ENCODE measurements at regions not wholly inside any gene's neighbourhood (a gene's known extent, or its start where the extent isn't known, plus 50 kb on each side); places are given as distances from the start of the nearest gene placed in this dataset.
"Not testable (repeated sequence)": the region's sequence is repeated elsewhere in the genome, so short reads cannot be mapped to it uniquely, and the experiment has no call there.

DNA sequence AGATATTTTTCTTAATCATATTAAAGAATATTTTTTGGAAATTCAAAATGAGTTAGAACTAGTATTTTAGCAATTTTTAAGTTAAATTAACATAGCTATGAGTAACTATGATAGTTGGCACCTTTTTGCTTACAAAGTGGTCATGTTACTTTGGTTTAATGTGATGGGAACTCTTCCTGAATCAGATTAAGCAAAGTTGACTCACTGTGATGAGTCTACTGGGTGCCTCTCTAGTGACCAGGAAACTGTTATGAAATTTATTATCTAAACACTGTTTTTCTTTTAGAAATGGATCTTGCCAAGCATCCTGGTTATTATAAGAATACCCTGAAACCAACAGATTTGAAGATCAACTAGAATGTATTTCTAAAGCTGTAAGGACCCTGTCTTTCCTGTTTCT, 985.8 kb downstream of the TRAM1L1 start:
- no peak for DNase-seq

DNA sequence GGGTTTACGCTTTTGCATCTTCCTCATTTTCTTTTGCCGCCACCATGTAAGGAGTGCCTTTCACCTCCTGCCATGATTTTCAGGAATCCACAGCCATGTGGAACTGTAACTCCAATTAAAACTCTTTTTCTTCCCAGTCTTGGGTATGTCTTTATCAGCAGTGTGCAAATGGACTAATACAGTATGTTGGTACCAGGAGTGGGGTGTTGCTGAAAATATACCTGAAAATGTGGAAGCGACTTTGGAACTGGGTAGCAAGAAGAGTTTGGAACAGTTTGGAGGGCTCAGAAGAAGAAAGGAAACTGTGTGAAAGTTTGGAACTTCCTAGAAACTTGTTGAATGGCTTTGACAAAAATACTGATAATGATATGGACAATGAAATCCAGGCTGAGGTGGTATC, 983.9 kb upstream of the NDST4 start:
- DNase-seq, result not testable (repeated sequence)

DNA sequence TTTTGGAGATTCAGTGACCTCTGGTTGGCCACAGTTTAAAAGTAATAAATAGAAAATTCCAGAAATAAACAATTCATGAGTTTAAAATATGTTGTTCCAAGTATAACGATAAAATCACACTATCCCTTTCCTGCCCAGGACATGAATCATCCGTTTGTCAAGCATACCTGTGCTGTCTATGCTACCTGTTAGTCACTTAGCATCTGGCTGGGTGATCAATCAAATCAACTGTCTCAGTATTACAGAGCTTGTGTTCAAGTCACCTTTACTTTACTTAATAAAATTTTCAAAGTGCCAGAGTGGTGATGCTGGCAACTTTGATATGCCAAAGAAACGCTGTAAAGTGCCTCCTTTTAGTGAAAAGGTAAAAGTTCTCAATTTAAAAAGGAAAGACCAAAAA, 979.5 kb upstream of the NDST4 start:
- no peak for DNase-seq

DNA sequence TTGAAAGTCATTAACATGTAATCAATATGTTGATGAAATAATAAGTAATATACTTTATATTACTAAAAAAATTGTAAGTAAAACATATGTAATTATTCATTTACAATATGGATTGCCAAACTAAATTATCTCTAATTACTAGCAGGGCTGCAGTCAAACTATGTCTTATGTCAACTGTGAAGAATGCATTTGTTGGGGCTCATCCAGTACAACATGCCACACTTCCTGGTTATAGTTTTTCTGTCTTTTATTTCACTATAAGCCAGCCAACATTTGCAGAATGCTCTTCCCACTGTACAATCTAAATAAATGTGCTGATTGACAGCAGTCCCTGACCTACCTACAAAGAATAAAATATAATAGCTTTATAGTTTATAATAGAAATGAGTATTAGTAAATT, 975.4 kb upstream of the NDST4 start:
- no peak for DNase-seq

DNA sequence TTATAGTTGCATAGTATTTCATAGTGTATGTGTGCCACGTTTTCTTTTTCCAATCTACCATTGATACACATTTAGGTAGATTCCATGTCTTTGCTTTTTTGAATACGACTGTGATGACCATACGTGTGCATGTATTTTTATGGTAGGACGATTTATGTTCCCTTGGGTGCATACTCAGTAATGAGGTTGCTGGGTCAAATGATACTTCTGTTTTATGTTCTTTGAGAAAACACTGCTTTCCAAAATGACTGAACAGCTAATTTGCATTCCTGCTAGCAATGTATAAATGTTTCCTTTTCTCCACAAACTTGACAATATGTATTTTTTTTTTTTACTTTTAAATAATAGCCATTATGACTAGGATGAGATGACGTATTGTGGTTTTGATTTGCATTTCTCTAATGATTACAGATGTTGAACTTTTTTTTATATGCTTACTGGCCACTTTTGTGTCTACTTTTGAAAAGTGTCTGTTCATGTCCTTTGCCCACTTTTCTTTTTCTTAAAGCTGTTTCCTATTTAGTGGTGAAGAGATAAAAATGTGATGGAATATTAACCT, 969.5 kb upstream of the NDST4 start:
- DNase-seq, result no peak

DNA sequence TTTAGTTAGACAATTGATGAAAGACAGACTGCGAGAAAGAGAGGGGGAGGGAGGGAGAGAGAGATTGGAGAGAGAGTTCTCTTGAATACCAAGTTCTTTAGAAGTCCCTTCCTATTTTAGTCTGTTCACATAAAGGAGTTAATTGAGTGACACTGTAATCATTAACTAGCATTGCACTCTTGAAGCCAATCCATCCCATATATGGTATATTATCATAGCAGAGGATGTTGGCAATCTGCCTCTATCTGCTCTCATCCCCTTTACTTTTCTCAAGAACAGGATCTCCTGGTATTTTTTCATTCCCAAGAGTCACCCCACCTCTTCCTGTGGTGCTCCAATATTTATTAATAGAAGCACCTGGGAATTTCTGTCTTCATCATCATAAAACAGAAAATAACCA, 959.6 kb upstream of the NDST4 start:
- DNase-seq, result no peak

DNA sequence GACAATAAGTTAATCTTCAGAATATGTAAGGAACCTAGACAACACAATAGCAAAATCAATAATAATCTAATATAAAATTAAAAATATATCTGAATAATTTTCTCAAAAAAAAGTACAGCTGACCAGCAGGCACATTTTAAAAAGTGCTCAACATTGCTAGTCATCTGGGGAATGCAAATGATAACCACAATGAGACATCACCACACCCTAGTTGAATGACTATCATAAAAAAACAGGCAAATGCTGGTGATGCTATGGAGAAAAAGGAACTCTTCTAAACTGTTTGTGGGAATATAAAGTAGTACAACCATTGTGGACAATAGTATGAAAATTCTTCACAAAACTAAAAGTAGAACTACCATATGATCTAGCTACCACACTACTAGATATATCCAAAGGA, 956.9 kb upstream of the NDST4 start:
- no peak for DNase-seq

DNA sequence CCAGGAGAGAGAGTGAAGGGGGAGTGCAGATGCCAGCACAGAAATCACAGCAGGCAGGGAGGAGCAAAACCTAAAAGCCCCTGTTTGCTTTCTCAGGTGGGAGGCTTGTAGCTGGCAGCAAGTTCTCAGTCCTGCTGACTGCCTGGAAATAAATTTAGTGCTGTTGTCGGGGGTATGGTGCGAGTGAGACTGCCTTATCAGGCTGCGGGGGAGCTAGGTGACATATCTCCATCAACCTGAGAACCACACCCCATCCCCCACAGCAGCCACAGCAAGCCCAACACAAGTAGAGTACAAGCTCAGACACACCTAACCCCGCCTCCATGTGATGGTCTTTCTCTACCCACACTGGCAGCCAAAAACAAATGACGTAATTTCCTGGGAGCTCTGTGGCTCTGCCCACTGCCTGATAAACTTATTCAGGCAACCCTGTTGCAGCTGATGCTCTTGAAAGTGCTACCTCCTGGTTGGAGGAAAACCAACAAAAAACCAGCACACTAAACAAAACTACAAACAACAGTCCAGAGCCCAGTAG, 953.4 kb upstream of the NDST4 start:
- DNase-seq, result no peak

DNA sequence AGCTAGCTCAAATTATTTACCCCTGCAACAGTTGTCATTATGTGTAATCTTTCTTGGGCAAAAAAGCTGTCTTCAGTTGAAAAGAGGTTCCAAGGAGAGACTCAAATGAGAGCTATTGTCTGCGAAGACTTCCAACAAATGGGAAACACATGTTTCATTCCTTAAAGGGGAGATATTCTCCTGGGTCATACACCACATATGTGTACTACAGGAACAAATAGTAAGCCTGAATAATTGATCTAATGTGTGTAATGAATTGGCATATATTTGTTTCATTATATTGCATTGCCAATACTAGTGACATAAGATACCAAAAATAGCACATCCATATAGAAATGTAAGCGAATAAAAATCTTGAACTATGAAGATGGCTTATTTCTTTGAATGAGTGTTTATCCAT, 950.9 kb upstream of the NDST4 start:
- DNase-seq, result no peak

DNA sequence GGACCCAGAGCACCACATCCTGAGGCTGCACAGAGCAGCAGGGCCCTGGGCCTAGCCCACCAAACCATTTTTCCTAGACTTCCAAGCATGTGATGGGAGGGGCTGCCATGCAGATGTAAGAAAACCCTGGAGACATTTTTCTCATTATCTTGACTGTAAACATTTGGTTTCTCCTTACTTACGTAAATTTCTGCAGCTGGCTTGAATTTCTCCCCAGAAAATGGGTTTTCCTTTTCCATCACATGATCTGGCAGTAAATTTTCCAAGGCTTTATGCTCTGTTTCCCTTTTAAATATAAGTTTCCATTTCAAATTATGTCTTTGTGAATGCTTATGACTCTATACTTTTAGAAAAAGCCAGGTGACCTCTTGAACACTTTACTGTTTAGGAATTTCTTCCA, 945.9 kb upstream of the NDST4 start:
- DNase-seq, result no peak

DNA sequence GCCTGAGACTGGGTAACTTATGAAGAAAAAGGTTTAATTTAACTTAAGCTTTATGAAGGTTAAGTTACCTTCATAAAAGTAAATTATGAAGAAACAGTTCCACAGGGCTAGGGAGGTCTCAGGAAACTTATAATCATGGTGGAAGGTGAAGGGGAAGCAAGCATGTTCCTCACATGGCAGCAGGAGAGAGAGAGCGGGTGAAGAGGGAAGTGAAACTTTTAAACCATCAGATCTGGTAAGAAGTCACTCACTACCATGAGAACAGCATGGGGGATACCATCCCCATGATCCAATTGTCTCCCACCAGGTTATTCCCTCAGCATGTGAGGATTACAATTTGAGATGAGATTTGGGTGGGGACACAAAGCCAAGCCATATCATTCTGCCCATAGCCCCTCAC, 944.7 kb upstream of the NDST4 start:
- DNase-seq, result no peak

DNA sequence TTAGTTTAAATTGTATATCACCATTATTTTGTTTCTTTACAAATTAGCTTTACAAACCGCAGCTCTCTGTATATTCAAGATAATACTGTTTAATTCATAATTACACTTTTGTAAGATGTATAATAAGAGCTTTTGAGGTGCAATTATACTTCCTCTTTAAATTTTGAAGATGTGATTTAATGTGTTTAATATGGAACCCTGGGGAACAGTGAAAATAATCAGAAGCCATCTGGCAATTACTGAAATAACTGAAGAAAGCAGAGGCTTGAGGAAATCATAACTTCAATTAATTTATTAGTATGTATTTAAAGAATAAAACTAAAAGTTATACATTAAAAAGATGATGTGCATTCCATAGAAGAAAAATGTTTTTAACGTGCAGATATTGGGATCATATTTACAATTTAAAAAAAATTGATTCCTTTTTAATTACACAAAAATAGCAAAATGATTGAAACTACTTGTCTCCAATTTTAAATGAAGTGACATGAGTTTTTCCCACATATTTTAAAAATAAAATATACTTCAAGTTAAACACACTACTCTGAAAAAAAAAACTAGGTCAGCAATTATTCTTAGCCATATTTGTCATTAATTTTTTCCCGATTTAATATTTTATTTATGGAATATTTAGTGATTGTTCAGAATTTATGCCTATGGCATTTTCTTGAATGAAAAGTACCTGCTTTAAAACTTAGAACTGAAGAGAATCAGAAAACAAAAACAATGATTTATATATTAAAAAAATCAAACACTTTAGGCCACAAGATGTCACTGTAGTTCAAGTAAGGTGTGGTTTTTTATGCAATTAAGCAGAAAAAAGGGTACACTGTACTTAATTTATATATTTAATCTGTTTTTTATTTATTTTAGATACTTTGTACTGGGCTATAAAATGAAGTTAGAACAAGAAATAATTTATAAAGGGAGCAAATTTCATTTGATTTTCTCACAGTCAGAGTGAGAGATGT, 942.7 kb upstream of the NDST4 start:
- no peak for DNase-seq

DNA sequence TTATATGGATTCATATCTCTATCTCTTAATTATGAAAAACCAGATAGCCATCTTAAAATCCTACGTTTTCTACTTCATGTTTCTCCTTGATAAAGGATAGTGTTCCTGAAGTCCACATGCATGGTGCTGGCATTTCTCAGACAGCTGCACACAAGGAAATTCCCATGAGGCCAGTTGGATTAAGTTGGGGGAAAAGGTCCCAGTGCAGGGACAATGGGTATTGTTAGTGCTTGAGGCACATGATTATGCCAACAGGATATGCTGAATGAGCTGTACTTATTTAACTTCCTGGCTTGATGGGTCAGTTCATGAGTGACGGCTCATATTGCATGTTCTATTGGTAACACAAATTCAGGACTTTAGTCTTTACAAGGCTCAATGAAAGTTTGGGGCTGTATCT, 913.9 kb upstream of the NDST4 start:
- DNase-seq, result no peak

DNA sequence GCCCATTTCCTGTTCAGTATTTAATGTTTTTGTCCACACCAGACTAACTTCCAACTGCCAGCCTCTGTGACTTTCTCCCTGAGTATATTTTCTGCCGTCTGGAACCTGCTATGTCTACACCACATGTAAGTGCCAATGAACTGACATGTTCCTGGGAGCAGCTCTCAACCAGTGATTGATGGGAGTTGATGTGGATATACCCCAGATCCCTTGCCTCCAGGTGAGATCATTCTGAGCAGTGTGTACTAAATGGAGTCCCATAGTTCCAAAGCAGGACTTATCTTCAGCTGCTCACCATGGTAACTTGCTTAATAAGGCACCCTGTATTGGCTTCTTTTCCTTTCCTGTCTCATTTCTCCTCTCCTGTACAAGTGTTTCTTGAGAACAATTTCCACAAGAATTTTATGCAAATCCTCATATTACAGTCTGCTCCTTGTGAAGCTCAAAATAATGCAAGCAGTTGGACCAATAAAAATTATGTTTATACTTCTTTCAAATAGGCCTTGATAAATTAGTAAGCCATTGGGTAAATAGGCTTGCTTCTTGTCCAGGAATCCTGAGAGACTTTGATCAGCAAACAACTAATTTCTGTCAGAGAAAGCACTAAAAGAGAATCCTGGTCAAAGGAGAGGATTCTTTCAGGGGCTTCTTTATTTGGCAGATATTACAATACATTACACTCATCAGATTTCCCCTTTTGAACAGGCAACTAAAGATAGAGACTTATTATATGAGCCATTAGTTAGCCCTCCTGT, 911.7 kb upstream of the NDST4 start:
- DNase-seq, result no peak

DNA sequence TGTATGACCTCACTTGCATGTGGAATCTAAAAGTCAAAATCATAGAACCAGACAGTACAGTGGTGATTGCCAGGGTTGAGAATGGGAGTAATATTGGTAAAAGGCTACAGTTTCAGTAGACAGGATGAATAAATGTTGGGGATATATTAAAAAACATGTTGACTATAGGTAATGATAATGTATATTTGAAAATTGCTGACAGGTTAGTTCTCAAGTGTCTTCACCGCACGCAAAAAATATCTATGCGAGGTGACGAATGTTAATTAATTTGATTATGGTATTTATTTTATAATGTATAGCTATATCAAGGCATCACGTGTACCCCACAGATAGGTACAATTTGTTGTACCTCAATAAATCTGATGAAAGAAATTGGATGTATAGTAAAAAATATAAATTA, 909.6 kb upstream of the NDST4 start:
- DNase-seq, result no peak

DNA sequence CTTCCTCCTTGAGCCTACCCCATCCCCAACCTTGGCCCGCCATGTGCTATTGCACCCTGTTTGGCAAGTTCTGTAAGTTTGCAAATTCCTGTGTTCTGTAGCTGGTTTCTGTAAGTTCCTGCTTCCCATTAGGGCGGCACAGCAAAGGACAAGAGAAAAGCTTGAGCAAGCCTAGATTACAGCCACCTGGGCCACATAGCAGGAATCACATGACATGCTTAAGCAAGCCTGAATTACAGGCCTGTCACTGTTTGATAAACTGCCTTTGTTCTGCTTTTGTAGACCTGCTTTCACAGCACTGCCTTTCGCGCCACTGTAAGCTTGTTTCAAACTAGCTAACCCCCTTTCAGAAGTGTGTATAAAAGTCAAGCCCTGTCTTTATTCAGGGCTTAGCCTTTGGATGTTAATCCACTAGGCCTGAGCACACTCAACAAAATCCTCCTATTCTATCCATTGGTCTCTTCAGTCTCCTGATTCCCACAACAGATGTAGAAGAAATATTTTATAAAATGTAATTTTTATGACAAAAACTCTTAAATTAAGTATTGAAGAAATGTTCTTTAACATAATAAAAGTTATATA, 906.8 kb upstream of the NDST4 start:
- no peak for DNase-seq

DNA sequence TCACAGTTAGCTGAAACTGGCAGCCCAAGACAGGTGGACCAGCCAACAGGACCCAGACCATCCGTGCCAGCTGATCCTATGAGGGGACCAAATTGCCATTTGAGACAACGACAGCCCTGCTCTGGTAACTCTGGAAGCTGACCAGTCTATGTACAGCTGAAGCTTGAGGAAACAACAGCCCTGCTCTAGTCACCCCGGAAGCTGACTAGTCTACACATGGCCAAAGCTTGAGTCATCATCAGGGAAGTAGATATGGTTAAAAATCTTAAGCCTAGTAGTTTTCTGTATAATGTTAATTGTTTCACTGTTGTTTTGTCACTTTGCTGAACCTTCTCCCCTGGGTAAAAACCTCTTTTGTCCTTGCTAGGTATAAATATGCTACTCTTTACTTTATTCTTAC, 905.4 kb upstream of the NDST4 start:
- DNase-seq, result no peak

DNA sequence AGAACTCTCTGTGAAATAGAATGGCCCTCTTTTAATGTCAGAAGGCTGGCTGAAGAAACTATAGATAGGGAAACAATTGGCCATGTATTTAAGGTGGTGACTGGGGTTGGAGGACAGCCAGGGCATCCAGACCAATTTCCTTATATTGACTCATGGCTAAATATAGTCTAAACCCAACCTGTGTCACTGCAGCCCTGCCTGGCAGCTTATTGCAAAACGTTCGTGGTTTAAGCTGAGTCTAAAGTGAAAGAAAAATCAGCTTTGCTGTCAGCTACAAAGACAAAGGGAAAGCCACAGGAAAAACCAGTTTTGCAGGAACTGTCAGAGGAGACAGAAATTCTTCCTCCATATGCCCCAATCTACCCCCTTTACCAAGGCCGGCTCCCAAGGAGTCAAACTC, 902.8 kb upstream of the NDST4 start:
- no peak for DNase-seq

DNA sequence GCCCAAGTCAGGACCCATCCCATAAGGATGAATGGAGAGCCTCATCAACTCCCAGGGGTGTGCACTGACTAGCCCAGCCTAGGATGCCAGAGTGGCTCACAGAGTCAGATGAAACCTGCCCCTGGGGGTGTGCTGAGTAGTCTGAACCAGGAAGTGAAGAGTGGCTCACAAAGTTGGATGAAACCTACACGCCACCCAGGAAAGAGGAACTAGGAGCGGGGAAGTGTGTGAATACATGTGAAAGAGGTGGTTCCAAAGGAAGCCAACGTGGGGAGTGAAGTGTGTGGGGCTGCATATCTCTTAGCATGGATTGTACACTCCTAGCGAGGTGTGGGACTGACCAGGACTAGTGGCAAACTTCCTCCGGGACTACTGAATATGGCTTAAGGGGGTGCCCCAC, 902.1 kb upstream of the NDST4 start:
- no peak for DNase-seq

DNA sequence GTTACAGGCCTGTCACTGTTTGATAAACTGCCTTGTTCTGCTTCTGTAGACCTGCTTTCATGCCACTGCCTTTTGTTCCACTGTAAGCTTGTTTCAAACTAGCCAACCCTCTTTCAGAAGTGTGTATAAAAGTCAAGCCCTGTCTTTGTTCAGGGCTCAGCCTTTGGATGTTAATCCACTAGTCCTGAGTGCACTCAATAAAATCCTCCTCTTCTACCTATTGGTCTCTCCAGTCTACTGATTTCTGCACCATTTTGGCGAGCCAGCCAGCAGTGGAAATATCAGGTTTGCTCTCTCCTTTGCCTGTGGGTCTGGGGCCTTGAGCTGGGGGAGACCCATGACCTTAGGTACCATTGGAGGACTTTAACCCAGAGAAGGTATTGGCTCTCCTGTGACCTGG, 901.6 kb upstream of the NDST4 start:
- DNase-seq, result no peak

DNA sequence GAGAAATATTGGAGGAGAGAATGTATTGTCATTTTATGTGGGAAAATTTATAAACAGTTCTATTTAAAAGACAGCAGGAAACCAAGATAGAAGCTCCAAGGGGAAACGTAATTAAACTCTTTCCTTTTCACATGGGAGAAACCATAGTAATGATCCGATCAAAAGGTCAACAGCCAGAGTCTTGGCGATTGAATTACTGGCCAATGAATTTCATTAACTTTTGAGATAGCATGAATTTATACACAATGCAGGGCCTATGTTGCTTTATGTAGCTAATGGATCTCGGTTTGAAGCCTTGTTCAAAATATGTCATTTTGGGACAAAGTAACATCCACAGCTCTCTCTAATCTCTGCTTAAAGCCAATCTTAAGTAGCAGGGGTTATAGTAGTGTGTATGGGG, 897.5 kb upstream of the NDST4 start:
- no peak for DNase-seq

DNA sequence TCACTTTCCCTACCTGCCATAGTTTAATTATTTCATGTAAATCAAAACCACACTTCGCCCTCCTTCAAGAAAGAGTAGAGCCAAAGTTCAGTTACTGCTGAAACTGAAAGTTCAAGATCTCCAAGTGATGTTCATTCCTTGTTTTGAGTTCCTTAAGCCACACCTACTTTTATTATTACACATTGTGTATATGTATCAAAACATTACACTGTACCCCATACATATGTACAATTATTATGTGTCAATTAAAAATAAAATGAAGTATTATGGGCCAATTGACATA, 892.3 kb upstream of the NDST4 start:
- DNase-seq, result peak in 1 of 5 donors; percentile 21

DNA sequence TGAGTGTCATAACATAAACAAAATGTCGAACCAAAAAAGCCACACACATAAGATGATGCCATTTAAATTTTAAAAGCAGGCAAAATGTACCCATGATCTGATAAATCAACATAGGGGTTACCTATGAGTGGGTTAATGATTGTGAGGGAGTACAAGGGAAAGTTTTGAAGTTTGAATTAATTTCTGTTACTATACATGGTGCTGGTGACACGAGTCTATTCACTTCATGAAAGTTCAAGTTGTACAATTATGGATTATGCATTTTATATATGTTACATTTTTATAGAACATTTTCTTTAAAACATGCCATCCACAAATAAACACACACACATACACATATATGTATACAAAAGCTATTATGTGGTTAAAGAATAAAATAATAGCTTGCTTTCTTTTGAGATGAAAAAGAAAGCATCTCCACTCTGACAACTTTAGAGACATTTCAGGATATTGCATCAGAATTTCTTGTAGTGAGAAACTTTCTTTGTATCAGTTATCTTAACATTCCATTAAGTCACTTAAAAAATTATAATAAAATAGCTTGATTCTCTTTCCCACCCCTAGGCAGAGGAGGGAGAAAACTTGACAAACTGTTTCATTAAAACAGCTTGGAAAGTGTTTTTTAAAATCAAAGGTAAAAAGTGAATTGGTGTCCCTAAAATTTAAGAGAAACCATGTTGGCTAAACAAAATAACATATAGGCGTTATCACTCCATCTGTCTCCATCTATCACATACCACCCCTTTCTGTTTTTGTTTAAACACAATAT, 891.8 kb upstream of the NDST4 start:
- peak in 1 of 5 donors; percentile 26 for DNase-seq
